ENCODE measurements at regions not wholly inside any gene's neighbourhood (a gene's known extent, or its start where the extent isn't known, plus 50 kb on each side); places are given as distances from the start of the nearest gene placed in this dataset.
"Not testable (repeated sequence)": the region's sequence is repeated elsewhere in the genome, so short reads cannot be mapped to it uniquely, and the experiment has no call there.

DNA sequence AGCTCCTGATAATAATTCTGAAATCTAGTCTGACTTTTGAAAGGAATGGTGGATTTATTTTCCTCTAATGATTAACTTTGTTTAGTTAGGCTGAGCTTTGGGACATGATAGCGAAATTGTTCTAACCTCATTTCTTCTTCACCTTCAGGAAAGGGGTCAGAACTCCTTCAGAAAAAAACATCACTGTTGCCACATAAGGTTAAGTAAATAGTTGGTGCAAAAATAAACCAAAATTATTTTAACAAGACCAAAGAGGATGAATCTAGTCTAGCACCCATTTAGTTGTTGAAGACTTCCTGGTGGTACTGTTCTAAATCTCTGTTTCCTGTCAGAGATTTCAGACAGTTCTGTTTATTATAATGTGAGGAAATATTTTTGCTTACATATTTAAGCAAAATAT, 379.8 kb downstream of the UTRN start:
- TF ChIP-seq, protein P1, sequence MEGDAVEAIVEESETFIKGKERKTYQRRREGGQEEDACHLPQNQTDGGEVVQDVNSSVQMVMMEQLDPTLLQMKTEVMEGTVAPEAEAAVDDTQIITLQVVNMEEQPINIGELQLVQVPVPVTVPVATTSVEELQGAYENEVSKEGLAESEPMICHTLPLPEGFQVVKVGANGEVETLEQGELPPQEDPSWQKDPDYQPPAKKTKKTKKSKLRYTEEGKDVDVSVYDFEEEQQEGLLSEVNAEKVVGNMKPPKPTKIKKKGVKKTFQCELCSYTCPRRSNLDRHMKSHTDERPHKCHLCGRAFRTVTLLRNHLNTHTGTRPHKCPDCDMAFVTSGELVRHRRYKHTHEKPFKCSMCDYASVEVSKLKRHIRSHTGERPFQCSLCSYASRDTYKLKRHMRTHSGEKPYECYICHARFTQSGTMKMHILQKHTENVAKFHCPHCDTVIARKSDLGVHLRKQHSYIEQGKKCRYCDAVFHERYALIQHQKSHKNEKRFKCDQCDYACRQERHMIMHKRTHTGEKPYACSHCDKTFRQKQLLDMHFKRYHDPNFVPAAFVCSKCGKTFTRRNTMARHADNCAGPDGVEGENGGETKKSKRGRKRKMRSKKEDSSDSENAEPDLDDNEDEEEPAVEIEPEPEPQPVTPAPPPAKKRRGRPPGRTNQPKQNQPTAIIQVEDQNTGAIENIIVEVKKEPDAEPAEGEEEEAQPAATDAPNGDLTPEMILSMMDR (conservative IDR thresholded peaks at IDR 0.05), result no peak
- no peak for TF ChIP-seq ZFX (IDR thresholded peaks at IDR 0.05)
- H3K27ac ChIP-seq, result no peak overlapping the region

DNA sequence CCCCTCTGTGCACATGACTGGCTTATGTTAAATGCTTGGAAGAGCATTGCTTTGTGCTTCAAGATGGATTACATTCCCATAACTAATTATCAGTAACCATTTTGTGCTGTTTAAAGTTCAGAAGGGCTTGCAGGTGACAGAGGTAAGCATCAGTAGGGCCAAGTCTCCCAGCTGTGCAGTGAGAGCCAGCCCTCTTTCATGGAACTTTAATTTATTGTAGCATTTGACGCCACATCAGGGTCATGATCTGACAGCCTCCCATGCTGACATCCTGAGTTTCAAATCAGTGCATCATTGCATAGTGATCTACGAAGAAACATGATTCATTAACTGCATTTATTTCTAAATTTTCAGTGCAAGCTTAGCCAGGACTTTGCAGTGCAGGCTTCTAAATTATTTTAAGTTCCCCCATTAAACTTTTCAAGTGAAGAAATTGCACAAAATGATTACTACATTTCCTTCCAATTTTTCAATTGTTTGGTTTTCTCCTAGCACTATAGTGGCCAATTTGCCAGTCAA, 380.9 kb downstream of the UTRN start:
- no peak overlapping the region for H3K27ac ChIP-seq
- TF ChIP-seq, protein P1 (conservative IDR thresholded peaks at IDR 0.05), result no peak
- no peak for TF ChIP-seq ZFX (IDR thresholded peaks at IDR 0.05)

DNA sequence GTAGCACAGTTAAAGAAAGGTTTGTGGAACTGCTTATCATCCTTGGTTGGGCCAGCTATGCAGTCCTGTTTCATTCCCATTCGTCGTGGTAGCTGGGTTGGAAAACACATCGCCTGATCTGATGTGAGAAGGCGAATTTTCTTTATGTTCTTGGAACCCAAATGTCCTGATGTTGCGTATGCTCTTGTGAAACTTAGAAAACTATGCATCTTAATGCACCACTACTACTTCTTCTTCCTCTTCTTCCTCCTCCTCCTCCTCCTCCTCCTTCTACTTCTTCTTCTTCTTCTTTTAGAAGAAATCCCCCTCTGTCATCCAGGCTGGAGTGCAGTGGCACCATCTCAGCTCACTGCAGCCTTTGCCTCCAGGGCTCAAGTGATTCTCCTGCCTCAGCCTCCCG, 381.6 kb downstream of the UTRN start:
- no peak overlapping the region for H3K27ac ChIP-seq
- TF ChIP-seq, protein P1 (conservative IDR thresholded peaks at IDR 0.05), result no peak
- no peak for TF ChIP-seq ZFX (IDR thresholded peaks at IDR 0.05)

DNA sequence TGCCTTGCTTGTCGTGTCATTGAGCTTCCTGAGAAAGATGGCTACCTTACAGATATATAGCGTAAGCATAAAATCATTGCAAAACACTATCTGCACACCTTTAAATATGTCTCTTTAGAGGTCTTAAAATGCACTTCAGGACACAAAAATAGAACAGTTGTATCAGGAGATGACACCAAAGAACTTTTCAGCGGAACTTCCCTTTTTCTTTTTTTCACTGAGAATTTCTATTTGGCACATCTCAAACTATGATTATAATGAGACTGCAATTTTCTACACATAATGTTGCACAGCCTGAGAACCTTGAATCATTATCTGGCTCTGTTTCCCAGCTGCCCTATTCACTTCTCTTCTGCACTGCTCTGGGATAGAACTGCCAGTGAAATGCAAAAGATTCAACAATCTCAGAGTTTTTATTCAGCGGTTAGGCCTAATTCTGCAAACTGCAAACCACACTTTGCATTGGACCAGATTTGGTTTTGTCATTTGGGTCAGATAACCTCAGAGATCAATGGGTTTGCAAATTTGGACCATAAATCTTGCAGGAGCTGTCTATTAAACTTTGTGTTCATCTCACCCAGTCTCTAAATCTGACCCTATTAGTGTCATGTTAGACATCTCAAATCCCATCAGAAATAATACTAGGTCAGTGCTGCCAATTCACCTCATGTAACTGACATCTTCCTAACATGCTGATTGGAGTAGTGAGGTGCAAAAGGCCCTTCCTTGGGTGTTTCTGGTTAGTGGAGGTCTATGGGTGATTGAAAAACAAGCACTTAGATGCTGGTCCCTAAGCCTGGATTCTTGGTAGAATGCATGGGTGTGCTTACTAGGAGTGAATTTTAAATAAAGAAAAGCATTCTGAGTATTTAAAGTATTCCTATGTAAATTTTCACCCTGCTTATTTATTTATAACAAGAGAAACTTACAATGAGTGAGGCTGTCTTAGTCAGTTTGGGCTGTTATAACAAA, 382.7 kb downstream of the UTRN start:
- no peak overlapping the region for H3K27ac ChIP-seq
- TF ChIP-seq, protein P1 (conservative IDR thresholded peaks at IDR 0.05), result no peak
- TF ChIP-seq ZFX (IDR thresholded peaks at IDR 0.05), result no peak

DNA sequence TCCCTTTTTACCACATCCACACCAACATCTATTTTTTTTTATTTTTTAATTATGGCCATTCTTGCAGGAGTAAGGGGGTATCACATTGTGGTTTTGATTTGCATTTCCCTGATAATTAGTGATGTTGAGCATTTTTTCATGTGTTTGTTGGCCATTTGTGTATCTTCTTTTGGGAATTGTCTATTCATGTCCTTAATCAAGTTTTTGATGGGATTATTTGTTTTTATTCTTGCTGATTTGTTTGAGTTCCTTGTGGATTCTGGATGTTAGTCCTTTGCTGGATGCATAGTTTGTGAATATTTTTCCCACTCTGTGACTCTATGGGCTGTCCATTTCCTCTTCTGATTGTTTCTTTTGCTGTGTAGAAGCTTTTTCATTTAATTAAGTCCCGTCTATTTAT, 385.1 kb downstream of the UTRN start:
- H3K27ac ChIP-seq, result not testable (repeated sequence)

DNA sequence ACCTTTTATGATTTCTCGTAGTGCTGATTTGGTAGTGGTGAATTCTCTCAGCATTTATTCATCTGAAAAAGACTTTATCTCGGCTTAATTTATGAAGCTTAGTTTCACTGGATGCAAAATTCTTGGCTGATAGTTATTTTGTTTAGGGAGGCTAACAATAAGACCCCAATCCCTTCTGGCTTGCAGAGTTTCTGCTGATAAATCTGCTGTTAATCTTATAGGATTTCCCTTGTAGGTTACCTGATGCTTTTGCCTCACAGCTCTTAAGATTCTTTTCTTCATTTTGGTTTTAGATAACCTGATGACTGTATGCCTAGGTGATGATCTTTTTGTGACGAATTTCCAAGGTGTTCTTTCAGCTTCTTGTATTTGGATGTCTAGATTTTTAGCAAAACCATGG, 388.7 kb downstream of the UTRN start:
- no peak overlapping the region for H3K27ac ChIP-seq
- no peak for TF ChIP-seq ZFX (IDR thresholded peaks at IDR 0.05)
- TF ChIP-seq, protein P1 (conservative IDR thresholded peaks at IDR 0.05), result no peak

DNA sequence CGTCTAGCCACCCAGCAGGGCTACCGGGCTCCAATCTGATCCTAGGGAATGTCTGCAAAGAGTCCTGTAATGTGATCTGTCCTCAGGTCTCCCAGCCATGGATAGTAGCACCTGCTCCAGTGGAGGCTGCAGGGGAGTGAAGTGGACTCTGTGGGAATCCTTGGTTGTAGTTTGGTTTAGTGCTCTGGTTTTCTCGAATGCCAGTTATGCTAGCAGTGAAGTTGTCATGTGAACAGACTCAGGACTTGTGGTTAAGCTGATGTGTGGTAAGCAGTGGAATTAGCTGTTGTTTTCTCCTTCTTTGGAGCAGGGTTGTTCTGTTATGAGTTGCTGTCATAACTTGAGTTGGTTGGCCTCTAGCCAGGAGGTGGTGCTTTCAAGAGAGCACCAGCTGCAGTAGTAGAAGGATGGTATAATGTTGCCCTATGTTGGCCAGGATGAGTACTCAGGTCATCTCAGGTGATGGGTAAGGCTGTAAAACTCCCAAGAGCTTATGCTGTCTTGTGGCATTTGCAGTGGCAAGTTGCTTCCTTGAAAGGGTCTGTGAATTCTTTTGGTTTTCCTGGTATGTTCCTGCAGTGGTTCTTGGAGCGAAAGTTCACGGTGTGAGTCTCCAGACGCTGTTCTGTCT, 390.2 kb downstream of the UTRN start:
- H3K27ac ChIP-seq, result peak overlapping the region; percentile 27; the same call in 1 of the 2 replicates
- TF ChIP-seq, protein P1 (conservative IDR thresholded peaks at IDR 0.05), result no peak
- no peak for TF ChIP-seq ZFX (IDR thresholded peaks at IDR 0.05)

DNA sequence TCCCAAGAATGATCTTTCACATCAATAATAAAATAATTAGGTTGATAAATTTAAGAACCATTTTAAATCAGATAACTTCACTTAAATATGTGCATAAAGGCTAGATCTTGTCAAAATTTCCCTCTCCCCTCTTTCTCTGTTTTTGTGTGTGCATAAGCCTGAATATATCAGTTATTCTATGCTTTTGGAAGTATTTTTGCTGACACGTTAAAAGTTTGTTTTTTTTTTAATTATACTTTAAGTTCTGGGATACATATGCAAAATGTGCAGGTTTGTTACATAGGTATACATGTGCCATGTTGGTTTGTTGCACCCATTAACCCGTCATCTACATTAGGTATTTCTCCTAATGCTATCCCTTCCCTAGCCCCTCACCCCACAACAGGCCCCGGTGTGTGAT, 391.2 kb downstream of the UTRN start:
- not testable (repeated sequence) for H3K27ac ChIP-seq

DNA sequence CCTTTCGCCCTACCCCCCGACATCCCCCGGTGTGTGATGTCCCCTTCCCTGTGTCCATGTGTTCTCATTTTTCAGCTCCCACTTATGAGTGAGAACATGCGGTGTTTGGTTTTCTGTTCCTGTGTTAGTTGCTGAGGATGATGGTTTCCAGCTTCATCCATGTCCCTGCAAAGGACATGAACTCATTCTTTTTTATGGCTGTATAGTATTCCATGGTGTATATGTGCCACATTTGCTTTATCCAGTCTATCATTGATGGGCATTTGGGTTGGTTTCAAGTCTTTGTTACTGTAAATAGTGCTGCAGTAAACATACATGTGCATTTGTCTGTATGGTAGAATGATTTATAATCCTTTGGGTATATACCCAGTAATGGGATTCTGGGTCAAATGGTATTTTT, 392.1 kb downstream of the UTRN start:
- H3K27ac ChIP-seq, result not testable (repeated sequence)

Measured in C4-2B (cell line).